Activated T-cell treated with anti-CD3 and anti-CD28 coated beads for 1 hour (primary cell): ENCODE measurements at regions not wholly inside any gene's neighbourhood (a gene's known extent, or its start where the extent isn't known, plus 50 kb on each side); places are given as distances from the start of the nearest gene placed in this dataset.
A peak's percentile ranks its signal among the peaks of the same experiment; 100 is the strongest.
"Not testable (repeated sequence)": the region's sequence is repeated elsewhere in the genome, so short reads cannot be mapped to it uniquely, and the experiment has no call there.

Source experiments
- DNase-seq: peaks from one replicate; pipeline ENCODE4 v3.0.0-alpha.2; 2020; ENCODE audit warnings: low read depth

DNA sequence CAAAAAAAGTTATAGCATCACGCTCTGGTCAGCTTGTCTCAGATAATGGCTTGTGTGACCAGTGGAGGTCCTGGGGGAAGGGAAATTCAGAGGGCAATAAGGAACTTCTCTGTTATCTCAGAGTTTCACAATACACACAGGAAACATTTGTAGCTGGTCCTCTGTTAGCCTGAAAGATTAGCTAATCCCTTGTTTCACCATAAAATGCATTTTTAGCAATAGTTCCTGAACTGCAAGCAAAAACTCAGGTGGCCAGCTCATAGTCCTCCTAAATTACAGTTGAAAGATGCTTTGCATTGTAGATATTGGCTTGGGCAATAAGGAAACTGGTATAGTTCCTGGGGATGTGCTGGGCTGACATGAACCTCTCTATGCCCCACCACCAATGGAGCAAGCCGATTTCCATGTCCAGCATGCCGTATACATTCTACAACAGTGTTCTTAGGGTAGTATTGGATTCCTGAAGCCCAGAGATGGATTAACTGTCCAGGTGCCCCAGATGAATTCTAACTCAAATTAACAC lies 141.5 kb upstream of the TBL1XR1 start:
- no peak for DNase-seq

GRCh38 chr3:177339220-177339703 lies 142.0 kb upstream of the TBL1XR1 start:
- not testable (repeated sequence) for DNase-seq

GRCh38 chr3:177340243-177340830 lies 143.1 kb upstream of the TBL1XR1 start:
- no peak for DNase-seq

GRCh38 chr3:177341736-177342419 lies 144.6 kb upstream of the TBL1XR1 start:
- DNase-seq: no peak

DNA sequence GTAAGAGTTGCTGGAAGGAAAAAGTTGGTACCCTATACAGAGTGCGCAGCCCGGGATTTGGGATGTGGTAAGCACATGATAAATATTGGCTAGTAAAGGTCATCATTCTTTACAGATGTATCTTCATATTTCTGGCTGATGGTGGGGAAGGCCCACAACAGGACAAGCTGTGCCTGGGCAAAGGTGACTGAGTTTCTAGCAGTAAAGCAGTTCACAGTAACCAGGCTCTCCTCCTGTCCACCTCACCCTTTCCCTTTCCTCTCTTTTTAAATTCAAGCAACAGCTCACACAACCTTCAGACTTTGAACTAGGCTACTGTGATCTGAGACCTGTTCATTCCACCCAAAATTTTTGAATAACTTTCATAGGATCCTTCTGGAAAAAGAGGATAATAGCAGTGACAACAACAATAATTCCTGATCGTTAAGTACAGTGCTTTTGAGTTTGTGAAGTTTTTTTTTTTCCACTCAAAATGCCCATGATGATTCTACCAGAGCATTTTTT lies 145.9 kb upstream of the TBL1XR1 start:
- no peak for DNase-seq

- DNase-seq: peak; percentile 27
Measured at GRCh38 chr3:177345049-177345972, 148.0 kb upstream of the TBL1XR1 start.

GRCh38 chr3:177345973-177346503 lies 148.8 kb upstream of the TBL1XR1 start:
- DNase-seq: no peak

DNA sequence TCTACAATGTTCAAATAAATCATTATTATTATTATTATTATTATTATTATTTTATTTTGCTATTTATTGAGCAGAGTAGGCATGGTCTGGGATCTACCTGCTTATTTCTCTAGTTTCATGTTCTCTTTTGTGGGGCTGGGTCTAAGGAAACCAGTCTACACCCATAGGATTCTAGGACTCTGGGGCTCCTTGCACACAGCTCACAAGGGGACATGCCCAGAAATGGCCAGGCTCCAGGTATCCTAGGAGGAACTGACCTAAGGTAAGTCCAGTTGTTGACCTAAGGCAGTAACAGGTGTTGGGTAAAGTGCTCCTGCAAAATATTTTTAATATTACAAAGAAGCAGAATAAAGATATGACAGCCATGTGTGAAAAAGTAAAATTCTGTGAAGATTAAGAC lies 149.6 kb upstream of the TBL1XR1 start:
- no peak for DNase-seq

DNA sequence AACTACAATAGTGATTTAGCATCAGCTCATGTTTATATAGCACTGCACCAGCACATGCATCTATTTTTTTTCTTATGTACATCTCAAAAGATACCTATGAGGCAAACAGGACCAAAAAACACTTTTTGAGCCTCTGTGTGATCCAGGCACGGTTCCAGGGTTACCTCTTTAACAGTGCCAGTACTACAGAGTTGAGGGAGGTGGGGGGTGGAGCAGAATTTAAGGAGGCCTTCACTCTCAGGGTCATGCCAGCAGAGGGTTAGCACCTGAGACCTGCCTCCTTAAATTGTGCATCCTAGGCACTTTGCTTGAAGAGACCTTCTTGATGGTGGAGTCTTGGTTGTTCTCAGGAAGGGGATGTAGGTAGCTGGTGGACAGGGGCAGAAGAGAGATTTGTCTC lies 150.3 kb upstream of the TBL1XR1 start:
- DNase-seq: no peak

- DNase-seq: no peak
Measured at GRCh38 chr3:177348974-177349373, 151.7 kb upstream of the TBL1XR1 start.

GRCh38 chr3:177349384-177349783 lies 152.1 kb upstream of the TBL1XR1 start:
- no peak for DNase-seq

DNA sequence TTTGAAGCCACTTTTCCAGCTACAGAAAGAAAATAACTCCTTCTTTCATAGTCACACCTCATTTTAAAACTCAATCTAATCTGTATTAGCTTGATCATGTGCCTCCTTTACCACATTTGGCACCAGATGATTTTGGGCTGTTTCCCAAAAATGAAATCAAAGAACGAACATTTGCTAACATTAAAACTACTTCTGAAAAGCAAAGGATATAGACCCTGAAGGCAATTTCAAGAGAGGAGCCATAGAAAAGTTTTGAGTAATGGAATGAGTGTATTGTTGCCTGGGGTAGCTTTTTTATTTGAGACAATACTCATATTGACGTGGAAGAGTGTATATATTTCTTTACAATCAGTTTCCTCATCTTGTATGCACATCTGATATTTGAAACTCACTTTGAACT lies 152.8 kb upstream of the TBL1XR1 start:
- no peak for DNase-seq

- DNase-seq: no peak
Measured at GRCh38 chr3:177351206-177351605, 153.9 kb upstream of the TBL1XR1 start.

- no peak for DNase-seq
Measured at GRCh38 chr3:177351757-177352158, 154.5 kb upstream of the TBL1XR1 start.

DNA sequence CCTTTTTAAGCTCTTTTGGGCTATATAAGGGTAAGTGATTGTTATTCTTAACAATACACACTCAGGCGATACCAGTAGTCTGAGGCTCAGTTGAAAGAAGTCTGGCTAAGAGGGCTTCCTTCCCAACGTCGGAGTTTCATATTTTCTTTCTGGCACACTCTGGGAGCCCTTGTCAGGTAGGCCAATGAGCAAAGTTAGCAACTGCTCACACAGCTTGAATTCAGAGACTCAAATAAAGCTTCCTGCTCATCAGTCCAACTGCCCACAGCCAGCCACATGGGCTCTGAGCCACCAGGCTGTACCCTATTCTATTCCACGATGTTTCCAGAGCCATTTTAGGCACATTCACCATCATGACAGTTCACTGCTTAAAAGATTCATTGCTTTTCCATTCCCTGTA lies 155.1 kb upstream of the TBL1XR1 start:
- no peak for DNase-seq

DNA sequence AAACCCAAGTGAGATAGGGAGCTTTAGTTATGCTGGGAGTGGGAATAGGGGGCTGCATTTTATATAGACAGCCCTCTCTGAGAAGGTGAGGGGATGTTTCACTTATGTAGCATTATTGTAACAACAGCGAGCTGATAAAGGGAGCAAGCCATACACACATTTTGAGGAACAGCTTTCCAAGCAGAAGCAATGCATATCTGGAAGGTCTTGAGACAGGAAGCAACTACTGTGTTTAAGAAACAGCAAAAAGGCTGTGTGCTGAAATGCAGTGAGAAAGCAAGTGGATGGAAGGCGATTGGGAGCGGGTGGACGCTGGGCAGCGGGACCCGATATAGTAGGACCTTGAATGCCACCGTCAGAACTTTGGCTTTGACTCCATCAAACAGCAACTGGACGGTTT lies 155.9 kb upstream of the TBL1XR1 start:
- DNase-seq: no peak

- DNase-seq: not testable (repeated sequence)
Measured at GRCh38 chr3:177353879-177354278, 156.6 kb upstream of the TBL1XR1 start.

DNA sequence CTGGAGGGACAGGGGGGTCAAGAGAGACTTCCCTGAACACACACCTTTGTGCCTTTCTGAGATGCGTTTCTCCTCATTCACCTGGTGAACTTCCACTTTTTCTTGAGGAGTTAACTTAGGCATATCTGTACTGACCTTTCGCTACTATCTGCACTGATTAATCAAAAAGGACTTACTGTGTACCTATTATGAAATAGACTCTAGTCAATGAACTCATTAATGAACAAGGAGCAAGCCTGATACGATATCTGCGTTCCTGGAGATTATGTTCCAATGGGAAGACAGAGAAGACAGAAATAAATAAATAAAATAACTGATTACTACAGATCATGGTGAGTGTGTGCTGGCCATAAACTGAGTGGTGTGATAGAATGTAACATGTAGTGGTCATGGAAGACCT lies 157.2 kb upstream of the TBL1XR1 start:
- DNase-seq: no peak

- DNase-seq: no peak
Measured at GRCh38 chr3:177356113-177356512, 158.8 kb upstream of the TBL1XR1 start.

DNA sequence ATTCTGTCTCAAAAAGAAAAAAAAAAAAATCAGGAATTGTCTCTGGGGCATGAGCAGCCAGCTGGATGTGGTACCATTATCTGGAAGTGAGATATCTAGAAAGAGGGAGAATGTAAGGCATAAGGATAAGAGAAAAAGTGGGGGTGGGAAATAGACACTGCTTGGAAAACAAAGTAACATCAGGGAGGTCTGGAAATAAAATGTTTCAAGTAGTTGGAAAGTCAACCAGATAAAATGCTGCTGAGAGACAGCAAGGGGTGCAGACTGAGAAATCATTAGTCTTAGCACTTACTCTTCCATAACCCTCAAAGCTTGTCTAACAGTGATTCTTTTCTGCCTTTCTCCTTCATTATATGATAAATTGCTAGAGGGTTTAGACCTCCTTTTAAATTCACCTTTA lies 159.7 kb upstream of the TBL1XR1 start:
- DNase-seq: no peak

DNA sequence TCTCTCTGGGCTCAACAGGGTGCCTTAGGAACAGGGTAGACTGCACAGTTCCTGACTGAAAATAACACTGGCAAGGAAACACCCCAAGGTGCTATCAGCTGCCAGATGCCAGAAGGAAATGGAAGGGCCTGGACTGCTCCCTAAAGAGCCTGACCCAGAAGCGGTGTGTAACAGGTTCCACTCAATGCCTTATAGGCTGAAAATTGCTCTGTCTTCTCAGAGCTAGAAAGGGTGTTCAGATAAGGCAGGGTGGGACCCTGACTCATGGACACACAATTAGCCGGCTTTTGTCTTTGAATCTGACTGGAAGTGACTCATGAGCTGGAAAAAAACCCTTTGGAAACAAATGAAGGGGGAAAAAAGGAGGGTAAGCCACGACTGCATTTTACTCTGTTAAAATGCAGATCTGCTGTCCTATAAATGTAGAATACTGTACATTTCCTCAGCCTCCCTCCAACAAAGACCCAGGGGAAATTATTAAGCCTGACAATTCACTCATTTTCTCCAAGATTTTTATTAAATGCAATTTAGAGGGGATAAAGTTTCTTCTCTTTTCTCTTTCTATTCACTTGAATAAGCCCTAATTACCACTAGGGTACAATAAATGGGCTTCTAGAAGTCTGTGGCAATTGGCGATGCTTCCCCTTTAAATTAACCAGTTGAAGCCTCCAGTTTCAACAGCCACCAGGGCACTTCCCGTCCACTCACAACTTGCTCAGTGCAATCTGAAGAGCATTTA lies 160.2 kb upstream of the TBL1XR1 start:
- no peak for DNase-seq
